CD14-positive monocyte (primary cell): ENCODE measurements at regions not wholly inside any gene's neighbourhood (a gene's known extent, or its start where the extent isn't known, plus 50 kb on each side); places are given as distances from the start of the nearest gene placed in this dataset.

ENCODE experiments used
- DNase-seq, 3 donors: peaks; one replicate each; pipeline ENCODE4 v3.0.0-alpha.2; 2011 to 2022
- H2AFZ ChIP-seq: 2 replicates; pipeline ENCODE4 v1.6.0; 2012; ENCODE audit warnings: mild to moderate bottlenecking, low read depth, low read length, inconsistent platforms; ENCODE audit not compliant: insufficient read depth, poor library complexity, severe bottlenecking
- H3K27ac ChIP-seq, 2 donors: 1 replicate in 1 of 2; 2 replicates in 1 of 2; pipeline ENCODE4 v1.5.1; 2012 to 2013; ENCODE audit warnings: low read length in 2 of 2, control low read depth in 1 of 2, inconsistent platforms in 1 of 2, low read depth in 1 of 2, mild to moderate bottlenecking in 1 of 2
- H3K27me3 ChIP-seq, 2 donors: one replicate each; pipeline versions ENCODE4 v1.6.0 to v1.6.1; 2011 to 2013; ENCODE audit warnings: low read length in 2 of 2; ENCODE audit not compliant: control insufficient read depth in 2 of 2, insufficient read depth in 2 of 2
- H3K36me3 ChIP-seq, 2 donors: replicated peaks in 1 of 2; 1 replicate in 1 of 2; 2 replicates in 1 of 2; pipeline versions ENCODE4 v1.5.1 to v1.6.1; 2012 to 2013; ENCODE audit warnings: low read length in 2 of 2, control low read depth in 1 of 2, inconsistent platforms in 1 of 2, mild to moderate bottlenecking in 1 of 2; ENCODE audit not compliant: insufficient read depth in 2 of 2, control insufficient read depth in 1 of 2
- H3K4me1 ChIP-seq, 2 donors: 1 replicate in 1 of 2; 2 replicates in 1 of 2; pipeline versions ENCODE4 v1.5.1 to v1.6.1; 2012 to 2013; ENCODE audit warnings: low read length in 2 of 2, control low read depth in 1 of 2, inconsistent platforms in 1 of 2, mild to moderate bottlenecking in 1 of 2, moderate library complexity in 1 of 2; ENCODE audit not compliant: insufficient read depth in 2 of 2, control insufficient read depth in 1 of 2
- H3K4me2 ChIP-seq: replicated peaks from 2 replicates; pipeline ENCODE3; 2012; ENCODE audit warnings: low read length, moderate library complexity, mild to moderate bottlenecking; ENCODE audit not compliant: poor library complexity, severe bottlenecking; ENCODE audit errors: extremely low read depth
- H3K4me3 ChIP-seq, 3 experiments: fragments of 200-600 bp in 1 of 3; sonication (generic) in 1 of 3; replicated peaks in 1 of 3; 1 replicate in 2 of 3; 2 replicates in 1 of 3; pipeline ENCODE4 v1.5.1; 2011 to 2013; ENCODE audit warnings: low read length in 3 of 3, mild to moderate bottlenecking in 3 of 3, control low read depth in 2 of 3, low read depth in 2 of 3, inconsistent platforms in 1 of 3, moderate library complexity in 1 of 3
- H3K79me2 ChIP-seq: 2 replicates; pipeline ENCODE4 v1.6.0; 2012; ENCODE audit warnings: mild to moderate bottlenecking, control low read depth, inconsistent platforms, low read length, moderate library complexity; ENCODE audit not compliant: insufficient read depth
- H3K9ac ChIP-seq: 2 replicates; pipeline ENCODE4 v1.6.0; 2017; ENCODE audit warnings: low read length, mild to moderate bottlenecking; ENCODE audit not compliant: insufficient read depth, poor library complexity, severe bottlenecking
- H3K9me3 ChIP-seq, 2 donors: replicated peaks in 1 of 2; 1 replicate in 1 of 2; 2 replicates in 1 of 2; pipeline versions ENCODE4 v1.5.1 to v1.6.1; 2012 to 2013; ENCODE audit warnings: low read length in 2 of 2, control low read depth in 1 of 2; ENCODE audit not compliant: control insufficient read depth in 1 of 2, insufficient read depth in 1 of 2
- H4K20me1 ChIP-seq: 2 replicates; pipeline ENCODE4 v1.6.0; 2012; ENCODE audit warnings: mild to moderate bottlenecking, low read length, control low read depth, moderate library complexity; ENCODE audit not compliant: insufficient read depth
- H3K27ac Mint-ChIP-seq, 7 donors: one replicate each; pipeline ENCODE4 v1.8.0; 2020; ENCODE audit warnings: mild to moderate bottlenecking in 7 of 7, mixed read lengths in 7 of 7, moderate library complexity in 6 of 7, inconsistent platforms in 2 of 7
- H3K27me3 Mint-ChIP-seq, 3 donors: one replicate each; pipeline ENCODE4 v1.8.0; 2021 to 2022; ENCODE audit warnings: low read depth in 3 of 3, mild to moderate bottlenecking in 3 of 3, mixed read lengths in 3 of 3, moderate library complexity in 3 of 3, inconsistent platforms in 1 of 3
- H3K36me3 Mint-ChIP-seq, 2 donors: one replicate each; pipeline ENCODE4 v1.8.0; 2020; ENCODE audit warnings: mixed read lengths in 2 of 2, inconsistent platforms in 1 of 2, mild to moderate bottlenecking in 1 of 2
- H3K4me1 Mint-ChIP-seq: one replicate; pipeline ENCODE4 v1.8.0; 2020; ENCODE audit warnings: mild to moderate bottlenecking, mixed read lengths
- H3K4me3 Mint-ChIP-seq, 2 donors: one replicate each; pipeline ENCODE4 v1.8.0; 2020; ENCODE audit warnings: mild to moderate bottlenecking in 2 of 2, mixed read lengths in 2 of 2, moderate library complexity in 1 of 2
- H3K9me3 Mint-ChIP-seq, 7 donors: one replicate each; pipeline ENCODE4 v1.8.0; 2020 to 2022; ENCODE audit warnings: mixed read lengths in 7 of 7, mild to moderate bottlenecking in 6 of 7, moderate library complexity in 6 of 7, inconsistent platforms in 2 of 7
- CTCF ChIP-seq: fragments of 200-600 bp; IDR thresholded peaks from one replicate; pipeline ENCODE4 v1.8.0; 2022; ENCODE audit warnings: antibody characterized with exemption, mild to moderate bottlenecking
- WGBS: methylation state at CpG from one replicate; pipeline ENCODE4 v1.1.5; 2013; ENCODE audit warnings: missing lambda C conversion rate; ENCODE audit not compliant: insufficient coverage; 5-methylcytosine and 5-hydroxymethylcytosine counted together
- intact Hi-C, 2 donors: fragments of 100-400 bp; cut with micrococcal nuclease; formaldehyde crosslinking; loops; one replicate each; pipeline versions ENCODE4 v1.15.0 to v1.15.1; 2023

- H3K9me3 ChIP-seq, result peaks cover 97 to 99% of the 10 kb centered on the region in 2 donors
Measured at GRCh38 chr7:57215423-57215822, 83.2 kb upstream of the ZNF479 start.

GRCh38 chr7:57216340-57216739 lies 84.1 kb upstream of the ZNF479 start:
- no peak overlapping the region for H3K4me3 Mint-ChIP-seq
- peaks cover 97 to 99% of the 10 kb centered on the region in 2 donors for H3K9me3 ChIP-seq

More at GRCh38 chr7:57215423-57215822, 83.2 kb upstream of the ZNF479 start:
- no peak for DNase-seq
- no peak for TF ChIP-seq CTCF
- Mint-ChIP-seq H3K27me3 (peaks cover 0 to 3% (median 0%) of the 10 kb centered on the region in 3 donors), H3K27ac (no peak overlapping the region), H3K4me1 (no peaks in the 10 kb centered on the region), H3K9me3 (peaks cover 50 to 90% (median 81%) of the 10 kb centered on the region in 7 donors), H3K36me3 (no peaks in the 10 kb centered on the region), H3K4me3 (no peak overlapping the region)
- intact Hi-C loops, result no loop called here
- Histone ChIP-seq H3K79me2 (no peaks in the 10 kb centered on the region), H3K27me3 (no peaks in the 10 kb centered on the region), H3K4me2 (no peak overlapping the region), H3K4me3 (no peak overlapping the region), H3K4me1 (no peaks in the 10 kb centered on the region), H2AFZ (no peak overlapping the region), H3K9ac (no peak overlapping the region), H4K20me1 (no peaks in the 10 kb centered on the region), H3K27ac (no peak overlapping the region), H3K36me3 (no peaks in the 10 kb centered on the region)
- 84% methylated on average over 8 of the region's 9 CpGs for WGBS

More at GRCh38 chr7:57216340-57216739, 84.1 kb upstream of the ZNF479 start:
- H3K9me3 Mint-ChIP-seq, result peaks cover 55 to 91% (median 83%) of the 10 kb centered on the region in 7 donors
- no peak overlapping the region for H3K4me2 ChIP-seq
- no peak overlapping the region for H3K4me3 ChIP-seq
- no peak overlapping the region for H3K27ac ChIP-seq
- no peak overlapping the region for H3K9ac ChIP-seq
- H4K20me1 ChIP-seq, result no peaks in the 10 kb centered on the region
- intact Hi-C loops, result no loop called here
- peaks cover 0 to 5% (median 0%) of the 10 kb centered on the region in 3 donors for H3K27me3 Mint-ChIP-seq
- H3K36me3 Mint-ChIP-seq, result no peaks in the 10 kb centered on the region
- no peak overlapping the region for H2AFZ ChIP-seq
- no peak for TF ChIP-seq CTCF
- H3K79me2 ChIP-seq, result no peaks in the 10 kb centered on the region
- no peaks in the 10 kb centered on the region for H3K36me3 ChIP-seq
- no peaks in the 10 kb centered on the region for H3K4me1 Mint-ChIP-seq
- DNase-seq, result no peak
- no peak overlapping the region for H3K27ac Mint-ChIP-seq
- 71% methylated on average over 6 of the region's 6 CpGs for WGBS
- no peaks in the 10 kb centered on the region for H3K27me3 ChIP-seq
- H3K4me1 ChIP-seq, result no peaks in the 10 kb centered on the region
